HG02852 (cell line): ENCODE measurements at regions not wholly inside any gene's neighbourhood (a gene's known extent, or its start where the extent isn't known, plus 50 kb on each side); places are given as distances from the start of the nearest gene placed in this dataset.

Experiments
- ATAC-seq: cut with Tn5 transposase; IDR thresholded peaks from one replicate; pipeline ENCODE4 v1.9.1; 2021; ENCODE audit warnings: mild to moderate bottlenecking, moderate library complexity; ENCODE audit not compliant: unreplicated experiment

DNA sequence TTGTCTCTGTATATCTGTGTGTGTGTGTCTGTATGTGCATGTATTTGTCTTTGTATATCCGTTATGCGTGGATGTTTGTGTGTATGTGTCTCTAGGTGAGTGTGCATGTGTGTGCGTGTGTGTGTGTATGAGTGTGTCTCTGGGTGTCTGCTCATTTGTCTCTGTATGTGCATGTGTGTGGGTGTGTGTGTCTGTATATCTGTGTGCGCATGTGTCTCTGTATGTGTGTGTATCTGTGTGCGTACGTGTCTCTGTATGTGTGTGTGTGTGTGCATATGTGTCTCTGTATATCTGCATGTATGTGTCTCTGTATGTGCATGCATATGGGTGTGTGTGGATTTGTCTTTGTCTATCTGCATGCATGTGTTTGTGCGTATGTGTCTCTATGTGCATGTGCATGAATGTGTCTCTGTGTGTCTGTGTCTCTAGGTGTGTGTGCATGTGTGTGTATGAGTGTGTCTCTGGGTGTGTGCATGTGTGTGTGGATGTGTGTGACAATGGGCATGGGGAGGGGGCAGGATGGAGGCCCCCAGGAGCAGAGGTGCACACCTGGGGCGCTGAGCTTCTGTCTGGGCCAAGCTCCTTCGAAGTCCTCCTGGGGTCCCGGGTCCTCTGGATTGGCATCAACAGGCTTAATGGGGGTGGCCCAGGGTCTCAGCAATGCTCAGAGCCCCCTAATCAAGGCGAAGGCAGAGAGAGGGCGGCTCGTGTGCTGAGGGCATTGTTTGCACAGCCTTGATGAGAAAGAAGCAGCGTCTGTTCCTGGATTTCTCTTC lies 373.4 kb upstream of the IRX4 start:
- no peak for ATAC-seq

DNA sequence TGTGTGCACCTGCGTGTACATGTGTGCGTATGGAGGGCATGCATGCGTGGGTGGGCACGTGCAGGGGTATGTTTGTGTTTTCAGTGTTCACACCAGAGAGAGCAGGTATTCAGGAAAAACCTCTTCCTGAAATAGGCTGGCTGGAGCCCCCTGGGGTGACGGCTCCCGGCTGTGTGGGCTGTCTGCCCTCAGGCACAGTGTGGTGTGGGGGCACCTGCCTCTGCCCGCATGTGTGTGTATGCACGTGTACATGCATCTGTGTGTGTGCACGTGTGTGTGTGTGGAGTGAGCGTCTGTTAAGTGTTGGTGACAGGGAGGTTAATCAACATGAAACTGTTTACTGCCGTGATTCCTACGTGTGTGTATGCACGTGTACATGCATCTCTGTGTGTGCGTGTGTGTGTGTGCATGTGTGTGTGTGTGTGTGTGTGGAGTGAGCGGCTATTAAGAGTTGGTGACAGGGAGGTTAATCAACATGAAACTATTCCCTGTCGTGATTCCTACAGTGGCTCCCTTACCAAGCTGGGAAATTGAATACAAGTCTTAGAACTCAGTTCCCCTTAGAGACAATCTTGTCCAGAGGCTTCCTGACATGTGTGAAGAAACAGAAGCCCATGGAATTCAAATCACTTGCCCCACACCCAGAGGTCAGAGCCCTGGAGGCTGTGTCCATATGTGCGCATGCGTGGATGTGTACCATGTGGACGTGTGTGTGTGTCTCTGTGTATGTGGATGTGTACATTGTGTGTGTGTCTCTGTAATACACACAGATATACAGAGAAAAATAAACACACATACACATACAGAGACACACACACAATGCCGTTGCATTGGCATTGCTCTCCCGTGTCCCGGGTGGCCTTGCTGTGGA lies 372.4 kb upstream of the IRX4 start:
- no peak for ATAC-seq

DNA sequence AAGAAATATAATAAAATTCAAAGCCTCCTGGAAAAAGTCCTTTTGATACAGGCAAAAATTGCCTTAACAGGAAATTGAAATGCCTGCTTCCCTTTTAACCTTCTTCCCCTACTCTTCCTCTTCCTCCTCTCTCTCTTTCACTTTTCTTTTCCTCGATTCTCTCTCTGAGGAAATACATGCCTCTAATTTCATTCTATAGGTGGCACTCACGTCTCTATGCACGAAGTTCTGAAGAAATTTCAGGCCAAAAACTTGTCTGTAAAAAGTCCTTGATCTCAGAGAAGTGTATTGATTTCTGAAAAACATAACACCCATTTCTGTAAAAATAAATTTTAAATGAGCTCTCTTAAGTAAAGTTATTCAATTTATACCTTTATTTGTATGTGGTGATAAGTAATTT lies 371.7 kb upstream of the IRX4 start:
- ATAC-seq, result no peak

DNA sequence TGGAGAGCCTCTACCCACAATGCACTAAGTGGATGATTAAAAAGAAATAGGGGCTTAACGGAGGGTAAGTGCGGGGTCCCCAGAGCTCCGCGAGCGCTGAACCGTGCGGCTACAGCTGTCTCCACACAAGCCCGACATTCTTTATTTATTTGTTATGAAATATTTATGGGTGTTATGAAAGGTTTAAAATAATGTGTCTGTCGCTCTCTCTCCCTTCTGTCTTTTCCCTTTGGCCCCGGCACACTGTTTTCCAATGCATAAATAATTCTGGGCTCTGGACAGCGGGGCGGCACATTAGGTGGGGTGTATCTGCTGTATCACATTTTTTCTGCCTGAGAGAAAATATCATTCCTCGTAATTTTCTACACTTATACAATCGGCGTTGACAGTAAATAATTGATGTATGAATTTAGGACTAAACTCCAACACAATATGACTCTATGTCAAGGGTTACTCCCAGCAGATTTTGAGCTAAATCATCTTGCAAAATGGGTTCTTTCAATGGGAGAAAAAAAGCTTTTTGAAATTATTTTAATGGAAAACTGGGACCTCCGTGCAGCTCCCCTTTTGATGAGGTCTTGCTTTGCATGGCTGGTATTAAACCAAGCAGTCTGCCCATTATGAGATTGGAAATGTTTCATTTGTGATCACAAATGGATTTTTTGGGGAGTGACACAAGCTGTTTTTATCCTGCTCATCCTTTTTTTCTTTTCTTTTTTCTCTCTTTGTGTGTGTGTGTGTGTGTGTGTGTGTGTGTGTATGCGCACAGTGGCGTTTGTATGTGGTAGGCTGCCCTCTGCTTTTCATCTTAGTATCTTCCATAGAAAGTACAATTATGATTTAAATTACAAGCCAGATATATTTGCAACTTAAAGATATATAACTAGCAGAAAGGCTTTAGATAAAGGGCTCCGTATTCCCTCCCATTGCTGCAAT lies 370.6 kb upstream of the IRX4 start:
- ATAC-seq, result no peak

DNA sequence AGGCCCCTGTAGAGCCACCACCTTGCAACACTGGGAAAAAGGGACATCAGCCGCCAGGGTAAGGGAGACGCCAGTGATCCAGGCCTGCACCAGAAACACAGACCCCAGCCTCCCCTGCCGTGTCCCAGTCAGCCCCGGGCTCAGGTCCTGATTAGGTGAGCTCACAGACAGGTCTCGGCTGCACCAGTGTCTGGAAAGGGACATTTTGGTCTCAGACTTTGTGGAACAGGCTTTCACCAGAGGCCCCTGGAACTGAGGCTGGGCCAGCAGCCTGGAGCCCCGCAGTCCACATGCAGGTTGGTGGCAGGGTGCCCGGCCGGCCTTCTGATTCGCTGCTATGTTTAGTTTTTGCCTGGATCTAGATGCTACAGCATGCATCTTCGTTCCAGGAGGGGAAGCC lies 369.0 kb upstream of the IRX4 start:
- ATAC-seq, result no peak

DNA sequence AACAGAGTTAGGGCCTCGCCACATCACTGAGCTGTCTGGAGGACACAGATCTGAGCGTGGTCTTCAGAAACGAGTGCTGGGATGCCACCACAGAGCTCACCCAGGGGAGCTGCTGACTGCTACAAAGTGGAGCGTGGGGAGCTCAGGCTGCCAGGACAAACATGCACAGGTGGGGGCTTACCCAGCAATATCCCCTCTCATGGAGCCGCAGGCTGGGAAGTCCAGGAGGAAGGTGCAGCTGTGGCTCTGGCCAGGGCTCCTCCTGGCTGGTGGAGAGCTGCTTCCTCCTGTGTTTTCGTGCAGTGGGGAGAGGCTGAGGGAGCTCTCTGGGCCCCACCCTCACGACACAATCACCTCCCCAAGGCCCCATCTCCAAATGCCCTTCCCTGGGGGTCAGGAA lies 368.6 kb upstream of the IRX4 start:
- ATAC-seq, result no peak

DNA sequence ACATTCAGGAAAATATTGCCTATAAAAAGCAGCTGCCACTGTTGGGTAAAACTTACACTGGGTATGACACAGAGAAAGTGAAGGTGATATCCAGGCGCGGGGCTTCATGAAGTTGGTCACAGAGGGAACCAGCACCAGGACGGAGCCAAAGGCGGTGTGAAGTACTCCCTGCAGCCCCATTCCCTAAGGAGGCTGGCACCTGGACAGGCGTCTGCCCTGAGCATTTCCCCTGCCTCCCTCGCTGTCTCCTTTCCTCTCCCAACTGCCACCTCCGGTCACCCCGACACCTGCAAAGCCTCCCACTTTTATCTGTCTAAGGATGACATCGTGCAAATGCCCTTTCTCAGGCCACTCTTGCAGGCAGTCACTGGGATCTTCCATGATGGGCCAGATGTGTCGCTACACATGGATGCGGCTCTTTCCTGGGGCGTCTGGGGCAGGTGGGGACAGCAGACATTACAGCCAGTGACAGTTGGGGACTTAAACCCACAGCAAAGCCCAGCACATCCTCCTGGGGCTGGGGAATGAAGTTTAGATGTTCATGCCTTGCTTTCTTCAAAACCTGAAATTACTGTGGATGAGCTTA lies 367.7 kb upstream of the IRX4 start:
- no peak for ATAC-seq

DNA sequence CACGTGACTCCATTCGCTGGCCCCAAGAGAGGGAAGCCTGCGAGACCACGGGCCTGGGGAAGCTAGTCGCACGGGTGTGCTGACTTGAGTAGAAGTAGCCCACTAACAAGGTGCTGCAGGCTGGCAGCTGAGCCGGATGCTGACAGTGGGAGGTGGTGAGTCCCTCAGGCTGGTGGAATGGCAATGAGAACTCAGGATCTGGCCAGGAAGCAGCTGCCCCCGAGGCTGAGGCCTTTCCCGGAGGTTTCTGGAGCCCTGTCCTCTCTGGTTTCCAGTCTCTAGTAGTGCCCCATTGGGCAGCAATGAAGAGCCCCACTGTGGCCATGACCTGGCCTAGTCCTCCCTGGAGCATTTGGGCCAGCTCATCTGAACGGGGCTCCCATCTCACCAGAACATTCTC lies 366.7 kb upstream of the IRX4 start:
- ATAC-seq, result no peak

DNA sequence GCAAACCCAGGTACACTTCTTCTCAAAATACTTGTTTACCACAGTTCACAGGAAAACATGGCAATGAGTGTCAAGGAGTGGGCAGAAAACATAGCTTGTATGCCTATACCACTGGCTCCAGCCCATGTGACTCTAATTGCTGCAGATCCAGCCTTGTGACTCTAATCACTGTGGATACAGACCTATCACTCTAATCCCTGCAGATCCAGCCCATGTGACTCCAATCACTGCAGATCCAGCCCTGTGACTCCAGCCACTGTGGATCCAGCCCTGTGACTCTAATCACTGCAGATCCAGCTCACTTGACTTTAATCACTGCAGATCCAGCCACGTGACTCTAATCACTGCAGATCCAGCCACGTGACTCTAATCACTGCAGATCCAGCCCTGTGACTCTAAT lies 366.3 kb upstream of the IRX4 start:
- no peak for ATAC-seq

DNA sequence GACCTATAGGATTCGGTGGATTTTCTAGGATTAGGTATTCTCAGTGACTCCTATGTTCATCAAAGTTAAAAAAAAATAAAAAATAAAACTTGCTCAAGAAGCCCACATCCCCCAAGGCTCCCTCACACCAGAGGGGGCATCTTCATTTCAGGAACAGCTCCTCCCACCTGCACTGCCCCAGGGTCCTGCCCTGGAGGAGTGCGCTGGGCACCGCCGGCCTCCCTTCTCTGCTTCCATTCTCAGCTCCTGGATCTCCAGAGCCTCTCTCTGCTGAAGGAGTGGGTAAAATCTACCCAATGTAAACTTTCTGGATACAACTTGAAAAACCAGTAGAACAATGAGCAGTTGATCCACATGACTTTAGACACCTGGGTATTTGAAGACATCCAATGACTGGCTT lies 359.8 kb upstream of the IRX4 start:
- no peak for ATAC-seq

DNA sequence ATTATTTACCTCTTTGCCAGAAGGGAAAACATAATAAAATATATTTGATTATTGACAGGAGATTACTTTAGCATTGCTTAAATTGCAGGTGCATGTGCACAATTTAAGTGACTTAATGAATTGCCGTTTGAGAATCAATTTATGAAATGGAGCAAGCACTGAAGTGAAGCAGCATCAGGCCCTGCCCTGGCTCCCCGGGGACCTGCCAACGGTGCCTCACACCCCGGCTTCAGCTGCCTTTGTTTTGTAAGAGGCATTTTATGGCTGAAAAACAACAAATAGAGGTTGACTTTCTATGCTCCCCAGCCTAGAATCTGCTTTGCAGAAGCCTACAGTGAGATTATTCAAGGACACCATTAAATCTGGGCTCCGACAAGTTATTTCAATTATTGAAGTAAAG lies 359.1 kb upstream of the IRX4 start:
- ATAC-seq, result no peak

DNA sequence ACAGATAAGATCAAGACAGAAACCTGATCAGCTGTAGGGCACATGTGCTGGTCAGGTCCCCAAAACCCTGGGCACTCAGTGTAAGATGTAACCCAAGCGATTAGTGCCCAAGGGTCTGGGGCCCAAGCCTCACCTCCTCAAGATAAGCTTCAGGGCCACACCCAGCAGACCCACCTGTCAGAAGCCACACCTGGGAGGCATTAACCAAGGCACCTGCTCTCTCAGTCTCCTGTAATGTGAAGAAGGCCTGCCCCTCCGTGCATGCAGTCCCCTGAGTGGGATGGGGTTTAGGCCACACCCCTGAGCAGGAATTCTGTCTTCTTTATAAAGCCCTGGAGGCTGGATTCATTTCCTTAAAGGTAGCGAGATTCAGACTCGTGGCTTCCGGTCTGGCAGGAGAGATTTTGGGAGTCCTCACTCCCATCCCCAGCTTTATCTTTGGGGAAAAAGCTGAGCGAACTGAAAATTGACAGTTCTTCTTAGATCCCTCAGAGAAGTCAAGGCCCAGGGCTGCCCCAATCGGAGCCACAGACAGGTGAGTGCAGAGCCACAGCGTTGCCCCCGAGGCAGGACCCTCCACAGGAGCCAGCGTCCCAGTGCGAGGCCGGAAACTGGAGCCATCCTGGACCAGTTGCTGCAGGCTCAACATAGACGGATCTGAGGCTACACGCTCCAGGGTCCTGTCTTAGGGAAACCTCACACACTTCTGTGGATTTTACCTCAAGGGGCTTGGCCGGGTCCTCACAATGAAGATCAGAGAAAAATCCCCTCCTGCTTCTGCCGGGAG lies 357.6 kb upstream of the IRX4 start:
- no peak for ATAC-seq

DNA sequence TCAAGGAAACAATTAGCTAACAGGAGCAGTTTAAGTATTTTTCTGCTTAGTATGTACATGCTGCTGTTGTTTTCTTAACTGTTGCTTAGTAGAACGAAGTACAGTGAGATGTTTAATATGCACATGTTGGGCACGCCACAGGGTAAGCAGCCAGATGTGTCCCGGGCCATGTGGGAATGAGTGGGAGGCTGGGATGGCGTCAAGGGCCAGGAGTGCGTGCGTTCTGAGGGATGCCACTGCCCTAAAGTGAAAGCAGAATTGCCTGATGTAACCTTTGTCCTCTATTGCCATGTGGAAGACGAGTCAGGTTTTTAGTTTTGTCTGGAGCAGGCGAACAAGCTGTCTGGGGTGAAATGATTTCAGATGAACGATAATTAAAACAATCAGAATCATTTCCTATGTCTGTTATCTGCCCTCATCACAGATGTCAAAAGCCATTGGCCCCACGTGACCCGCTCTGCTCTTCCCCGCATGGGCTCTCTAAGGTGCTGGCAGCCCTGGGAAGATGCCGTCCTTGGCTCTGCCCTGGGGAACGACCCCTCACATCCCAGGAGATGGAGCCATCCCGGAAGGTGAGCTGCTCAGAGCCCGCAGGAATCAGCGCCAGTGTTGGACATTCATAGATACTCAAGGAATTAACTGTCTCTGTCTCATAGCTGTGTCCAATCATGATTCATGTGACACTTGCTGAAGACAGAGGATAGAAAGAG lies 356.6 kb upstream of the IRX4 start:
- no peak for ATAC-seq

DNA sequence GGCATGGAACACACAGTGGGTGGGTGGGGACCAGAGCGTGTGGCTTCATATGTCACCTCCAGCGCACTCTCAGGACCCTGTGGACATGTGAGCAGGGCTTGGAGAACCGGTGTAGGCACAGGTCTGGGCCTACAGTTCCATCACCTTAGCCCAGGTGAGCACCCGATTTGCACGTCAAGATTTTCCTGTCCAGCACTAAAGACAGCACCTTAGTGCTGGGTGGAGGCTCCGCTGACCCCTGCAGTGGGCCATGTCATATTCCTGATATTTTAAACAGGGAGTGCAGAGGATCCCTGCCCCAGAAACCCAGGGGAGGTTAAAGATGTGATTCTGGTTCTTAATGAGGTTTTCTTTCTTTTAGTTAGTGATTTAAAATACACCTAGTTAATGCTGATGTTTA lies 356.0 kb upstream of the IRX4 start:
- ATAC-seq, result no peak

DNA sequence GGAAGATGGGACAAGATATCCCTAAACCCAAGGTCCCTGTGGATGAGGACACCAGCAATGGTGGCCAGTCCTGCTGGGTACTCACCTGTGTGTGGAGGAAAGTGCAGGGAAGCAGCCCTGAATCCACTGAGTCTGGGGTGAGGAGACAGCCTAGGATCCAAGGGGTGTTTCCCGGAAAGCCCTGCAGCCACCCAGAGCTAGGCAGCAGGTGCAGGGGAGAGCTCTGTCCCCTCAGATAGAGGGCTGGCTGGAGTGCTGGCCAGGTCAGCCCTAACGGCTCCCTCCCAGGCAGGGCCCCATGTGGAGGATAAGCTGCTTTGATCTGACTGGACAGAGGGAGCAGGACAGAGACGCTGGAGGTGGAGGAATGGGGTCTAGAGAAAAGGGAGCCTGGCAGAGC lies 344.7 kb upstream of the IRX4 start:
- ATAC-seq, result no peak

DNA sequence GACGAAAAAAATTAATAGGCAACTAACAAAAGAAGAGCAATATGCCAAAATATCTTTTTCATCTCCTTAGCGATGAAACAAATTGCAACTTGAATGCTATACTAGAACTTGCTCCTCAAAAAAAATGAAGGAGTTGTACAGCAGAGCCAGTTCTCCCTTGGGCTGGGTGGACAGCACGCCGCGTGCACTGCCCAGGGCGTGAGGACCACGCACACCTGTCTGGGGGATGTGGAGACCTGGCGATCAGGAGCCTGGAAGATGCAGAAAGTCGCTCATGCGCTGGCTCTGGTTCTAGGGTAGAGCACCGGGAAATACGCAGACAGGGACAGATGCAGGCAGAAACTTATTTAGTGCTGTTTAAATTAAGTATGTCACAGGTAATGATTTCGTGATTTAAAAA lies 342.0 kb upstream of the IRX4 start:
- no peak for ATAC-seq

DNA sequence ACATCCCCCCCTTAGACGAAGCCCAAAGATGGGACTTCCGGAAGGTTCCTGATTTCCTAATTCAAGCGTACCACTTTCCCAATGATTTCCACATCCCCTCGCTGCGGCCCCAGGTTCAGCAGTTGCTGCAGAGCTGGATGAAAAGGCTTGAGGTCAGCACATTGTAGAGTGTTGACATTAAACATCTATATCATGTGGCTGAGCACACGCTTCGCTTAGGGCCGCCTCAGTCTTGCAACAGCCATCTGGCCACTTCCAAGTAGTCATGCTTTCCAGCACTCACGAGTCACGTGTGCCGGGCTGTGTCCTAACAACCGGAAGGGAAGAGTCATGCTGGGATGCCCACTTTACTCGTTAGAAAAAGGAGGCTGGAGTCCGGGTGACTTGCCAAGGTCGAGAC lies 340.6 kb upstream of the IRX4 start:
- ATAC-seq, result no peak

DNA sequence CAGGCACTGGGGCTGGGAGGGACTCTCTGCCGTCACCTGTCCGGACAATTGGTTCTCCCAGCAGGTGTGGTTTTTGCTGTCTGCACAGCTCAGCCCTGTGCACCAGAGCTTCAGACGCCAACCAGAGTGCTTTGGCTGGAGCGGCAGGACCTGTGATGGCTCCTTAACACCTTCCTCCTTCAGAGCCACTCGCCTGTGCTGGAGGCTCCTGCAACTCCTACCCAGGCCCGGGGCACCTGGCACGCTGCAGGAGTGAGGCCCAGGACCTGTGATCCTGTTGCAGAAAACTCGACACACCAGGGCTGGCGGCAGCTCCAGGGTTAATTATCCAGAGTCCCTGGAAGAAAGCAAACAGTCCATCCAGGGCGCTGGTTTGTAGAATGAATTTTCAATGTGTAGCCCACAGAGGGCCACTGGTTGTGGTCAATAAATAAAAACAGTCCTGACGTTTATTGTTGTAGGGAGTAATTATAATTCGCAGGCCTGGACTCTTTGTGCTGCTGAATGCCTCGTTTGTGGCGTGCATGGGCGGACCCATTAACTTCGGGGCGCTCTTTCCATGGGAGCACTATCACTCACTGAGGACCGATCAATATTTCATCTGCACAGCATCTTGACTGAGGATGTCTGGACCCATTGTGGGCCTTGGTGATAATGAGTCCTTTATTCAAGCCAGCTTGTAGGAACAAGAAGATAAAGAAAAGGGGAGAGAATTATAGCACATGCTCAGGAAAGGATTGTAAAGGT lies 339.7 kb upstream of the IRX4 start:
- ATAC-seq, result no peak

DNA sequence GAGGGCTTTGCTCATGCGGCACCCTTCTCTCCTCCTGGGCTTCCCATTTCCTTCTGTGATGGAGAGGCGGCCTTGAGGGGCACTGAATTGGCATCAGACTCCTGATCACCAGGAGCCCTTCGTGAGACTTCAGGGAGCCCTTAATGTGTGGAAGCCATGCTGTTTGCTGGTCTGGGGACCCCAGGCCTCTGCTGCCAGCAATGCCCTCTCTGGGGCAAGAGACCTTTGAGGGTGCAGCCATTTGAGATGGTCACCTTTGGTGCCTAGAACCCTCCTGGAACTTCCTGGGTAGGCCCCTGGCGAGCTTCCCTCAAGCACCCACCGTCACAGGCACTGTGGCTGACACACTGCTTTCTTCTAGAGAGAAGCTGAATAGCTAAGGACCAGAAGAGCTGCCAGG lies 338.7 kb upstream of the IRX4 start:
- ATAC-seq, result no peak
